SK-N-SH treated with all-trans-retinoic acid at 6 μM for 48 hours (cell line): ENCODE measurements at regions not wholly inside any gene's neighbourhood (a gene's known extent, or its start where the extent isn't known, plus 50 kb on each side); places are given as distances from the start of the nearest gene placed in this dataset.

ENCODE experiments used
- ATAC-seq: fragments of 200-7000 bp; cut with Tn5 transposase; 3 replicates; pipeline ENCODE4 v1.9.1; 2020; ENCODE audit warnings: mild to moderate bottlenecking, moderate library complexity
- BACH2 ChIP-seq: fragments of 250-450 bp; sonication (Bioruptor Pico); IDR thresholded peaks from 2 replicates; pipeline ENCODE4 v1.9.0; 2021; ENCODE audit warnings: mild to moderate bottlenecking, borderline replicate concordance
- CSDC2 ChIP-seq: fragments of 250-450 bp; sonication (Bioruptor Pico); IDR thresholded peaks from 2 replicates; pipeline ENCODE4 v1.5.0; 2020; ENCODE audit warnings: mild to moderate bottlenecking, moderate library complexity
- ESRRG ChIP-seq: fragments of 250-450 bp; sonication (Bioruptor Pico); IDR thresholded peaks from 2 replicates; pipeline ENCODE4 v1.6.1; 2021; ENCODE audit warnings: mild to moderate bottlenecking
- GLIS3 ChIP-seq: fragments of 250-450 bp; sonication (Bioruptor Pico); IDR thresholded peaks from 2 replicates; pipeline ENCODE4 v1.5.0; 2020; ENCODE audit warnings: mild to moderate bottlenecking, moderate library complexity
- ISL1 ChIP-seq: fragments of 250-450 bp; sonication (Bioruptor Pico); IDR thresholded peaks from 2 replicates; pipeline ENCODE4 v2.1.2; 2022; ENCODE audit warnings: mild to moderate bottlenecking, moderate library complexity
- OSR1 ChIP-seq: fragments of 250-450 bp; sonication (Bioruptor Pico); IDR thresholded peaks from 2 replicates; pipeline ENCODE4 v1.8.0; 2022; ENCODE audit warnings: moderate library complexity, mild to moderate bottlenecking, inconsistent platforms
- PPARA ChIP-seq: fragments of 250-450 bp; sonication (Bioruptor Pico); IDR thresholded peaks from 2 replicates; pipeline ENCODE4 v1.5.0; 2020; ENCODE audit warnings: mild to moderate bottlenecking, borderline replicate concordance
- RARB ChIP-seq: fragments of 250-450 bp; sonication (Bioruptor Pico); IDR thresholded peaks from 2 replicates; pipeline ENCODE4 v1.8.0; 2021; ENCODE audit warnings: mild to moderate bottlenecking, moderate library complexity
- SNAI2 ChIP-seq: fragments of 250-450 bp; sonication (Bioruptor Pico); IDR thresholded peaks from 2 replicates; pipeline ENCODE4 v1.5.0; 2020; ENCODE audit warnings: mild to moderate bottlenecking, moderate library complexity
- TOX ChIP-seq: fragments of 250-450 bp; sonication (Bioruptor Pico); IDR thresholded peaks from 2 replicates; pipeline ENCODE4 v1.8.0; 2021; ENCODE audit warnings: mild to moderate bottlenecking, moderate library complexity, borderline replicate concordance
- ZFP30 ChIP-seq: fragments of 450-650 bp; formaldehyde crosslinking; IDR thresholded peaks from 2 replicates; pipeline ENCODE4 v1.5.0; 2022; ENCODE audit warnings: mild to moderate bottlenecking, moderate library complexity
- ZNF565 ChIP-seq: fragments of 450-650 bp; formaldehyde crosslinking; conservative IDR thresholded peaks from 2 replicates; pipeline ENCODE4 v1.5.0; 2020; ENCODE audit warnings: low read depth, mild to moderate bottlenecking, moderate library complexity
- ZNF70 ChIP-seq: fragments of 450-650 bp; formaldehyde crosslinking; IDR thresholded peaks from 2 replicates; pipeline ENCODE4 v1.5.0; 2020; ENCODE audit warnings: mild to moderate bottlenecking, moderate library complexity
- TF ChIP-seq, protein P1 (sequence below): fragments of 250-450 bp; sonication (Bioruptor Pico); IDR thresholded peaks from 2 replicates; pipeline ENCODE4 v1.8.0; 2021; ENCODE audit warnings: low read depth, mild to moderate bottlenecking, moderate library complexity, borderline replicate concordance
- TF ChIP-seq, protein P2 (sequence below): fragments of 250-450 bp; sonication (Bioruptor Pico); IDR thresholded peaks from 2 replicates; pipeline ENCODE4 v1.5.0; 2020; ENCODE audit warnings: mild to moderate bottlenecking, moderate library complexity
- TF ChIP-seq, protein P3 (sequence below): fragments of 250-450 bp; sonication (Bioruptor Pico); IDR thresholded peaks from 2 replicates; pipeline ENCODE4 v1.5.1; 2021; ENCODE audit warnings: mild to moderate bottlenecking, moderate library complexity
- TF ChIP-seq, protein P4 (sequence below): fragments of 250-450 bp; sonication (Bioruptor Pico); IDR thresholded peaks from 2 replicates; pipeline ENCODE4 v1.8.0; 2020; ENCODE audit warnings: mild to moderate bottlenecking, moderate library complexity, borderline replicate concordance

DNA sequence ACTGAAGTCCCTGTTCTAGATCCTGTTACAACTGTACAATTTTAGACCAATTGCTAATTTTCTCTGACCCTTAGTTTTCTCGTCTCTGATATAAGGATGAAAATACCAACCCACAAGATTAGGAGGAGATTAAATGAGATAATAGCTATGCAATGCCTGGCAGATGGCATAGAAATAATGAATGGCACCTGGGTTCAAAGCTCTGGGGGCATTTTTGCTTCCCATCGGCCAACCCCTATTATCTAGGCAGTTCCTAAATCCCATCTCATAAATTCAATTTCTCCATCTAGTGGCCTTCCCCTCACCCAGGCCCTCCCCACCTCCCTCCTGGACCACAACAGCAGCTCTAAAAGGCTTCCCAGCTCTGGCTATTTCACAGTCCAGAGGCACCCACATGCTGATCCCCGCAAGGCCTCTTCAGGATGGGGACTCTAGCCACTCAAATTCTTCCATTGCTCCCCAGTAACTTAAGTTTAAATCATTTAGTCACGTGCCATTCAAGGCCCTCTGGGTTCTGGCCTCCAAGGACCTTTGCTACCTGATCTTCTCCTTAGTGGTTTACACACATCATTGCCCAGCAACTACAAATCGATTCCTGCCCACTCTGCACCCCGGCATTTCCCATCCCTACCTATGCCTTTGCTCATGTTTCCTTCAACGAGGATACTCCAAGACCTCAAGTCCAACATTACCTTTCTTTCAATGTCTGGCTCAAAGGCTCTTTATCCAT lies 202.4 kb upstream of the KLF14 start:
- TF ChIP-seq ISL1 (no peak), CSDC2 (CRISPR knock-in tag) (no peak), BACH2 (no peak), ZNF70 (no peak), ZNF565 (CRISPR knock-in tag) (no peak)
- TF ChIP-seq, protein P1, sequence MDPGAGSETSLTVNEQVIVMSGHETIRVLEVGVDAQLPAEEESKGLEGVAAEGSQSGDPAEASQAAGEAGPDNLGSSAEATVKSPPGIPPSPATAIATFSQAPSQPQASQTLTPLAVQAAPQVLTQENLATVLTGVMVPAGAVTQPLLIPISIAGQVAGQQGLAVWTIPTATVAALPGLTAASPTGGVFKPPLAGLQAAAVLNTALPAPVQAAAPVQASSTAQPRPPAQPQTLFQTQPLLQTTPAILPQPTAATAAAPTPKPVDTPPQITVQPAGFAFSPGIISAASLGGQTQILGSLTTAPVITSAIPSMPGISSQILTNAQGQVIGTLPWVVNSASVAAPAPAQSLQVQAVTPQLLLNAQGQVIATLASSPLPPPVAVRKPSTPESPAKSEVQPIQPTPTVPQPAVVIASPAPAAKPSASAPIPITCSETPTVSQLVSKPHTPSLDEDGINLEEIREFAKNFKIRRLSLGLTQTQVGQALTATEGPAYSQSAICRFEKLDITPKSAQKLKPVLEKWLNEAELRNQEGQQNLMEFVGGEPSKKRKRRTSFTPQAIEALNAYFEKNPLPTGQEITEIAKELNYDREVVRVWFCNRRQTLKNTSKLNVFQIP (CRISPR knock-in tag), result no peak
- TF ChIP-seq, protein P2, sequence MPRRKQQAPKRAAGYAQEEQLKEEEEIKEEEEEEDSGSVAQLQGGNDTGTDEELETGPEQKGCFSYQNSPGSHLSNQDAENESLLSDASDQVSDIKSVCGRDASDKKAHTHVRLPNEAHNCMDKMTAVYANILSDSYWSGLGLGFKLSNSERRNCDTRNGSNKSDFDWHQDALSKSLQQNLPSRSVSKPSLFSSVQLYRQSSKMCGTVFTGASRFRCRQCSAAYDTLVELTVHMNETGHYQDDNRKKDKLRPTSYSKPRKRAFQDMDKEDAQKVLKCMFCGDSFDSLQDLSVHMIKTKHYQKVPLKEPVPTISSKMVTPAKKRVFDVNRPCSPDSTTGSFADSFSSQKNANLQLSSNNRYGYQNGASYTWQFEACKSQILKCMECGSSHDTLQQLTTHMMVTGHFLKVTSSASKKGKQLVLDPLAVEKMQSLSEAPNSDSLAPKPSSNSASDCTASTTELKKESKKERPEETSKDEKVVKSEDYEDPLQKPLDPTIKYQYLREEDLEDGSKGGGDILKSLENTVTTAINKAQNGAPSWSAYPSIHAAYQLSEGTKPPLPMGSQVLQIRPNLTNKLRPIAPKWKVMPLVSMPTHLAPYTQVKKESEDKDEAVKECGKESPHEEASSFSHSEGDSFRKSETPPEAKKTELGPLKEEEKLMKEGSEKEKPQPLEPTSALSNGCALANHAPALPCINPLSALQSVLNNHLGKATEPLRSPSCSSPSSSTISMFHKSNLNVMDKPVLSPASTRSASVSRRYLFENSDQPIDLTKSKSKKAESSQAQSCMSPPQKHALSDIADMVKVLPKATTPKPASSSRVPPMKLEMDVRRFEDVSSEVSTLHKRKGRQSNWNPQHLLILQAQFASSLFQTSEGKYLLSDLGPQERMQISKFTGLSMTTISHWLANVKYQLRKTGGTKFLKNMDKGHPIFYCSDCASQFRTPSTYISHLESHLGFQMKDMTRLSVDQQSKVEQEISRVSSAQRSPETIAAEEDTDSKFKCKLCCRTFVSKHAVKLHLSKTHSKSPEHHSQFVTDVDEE (CRISPR knock-in tag), result no peak
- no peak for ATAC-seq

DNA sequence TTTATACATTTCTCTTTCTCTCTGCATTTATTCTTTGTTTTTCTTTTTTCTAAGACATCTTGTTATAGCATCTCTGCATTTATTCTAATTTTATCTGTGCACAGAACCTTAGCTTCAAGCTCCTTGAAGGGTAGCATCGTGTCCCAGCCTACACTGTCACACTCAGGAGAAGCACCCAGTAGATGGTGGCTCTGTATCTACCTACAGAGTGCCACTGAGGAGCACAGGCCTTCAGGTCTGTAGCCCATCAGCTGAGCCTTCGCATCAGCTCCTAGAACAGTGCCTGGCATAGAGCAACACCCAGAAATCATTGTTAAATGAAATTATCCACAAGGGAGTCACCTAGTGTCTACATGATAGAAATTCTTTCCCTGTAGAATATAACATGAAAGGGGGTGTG lies 203.0 kb upstream of the KLF14 start:
- TF ChIP-seq CSDC2 (CRISPR knock-in tag) (no peak), ESRRG (no peak)
- TF ChIP-seq, protein P3, sequence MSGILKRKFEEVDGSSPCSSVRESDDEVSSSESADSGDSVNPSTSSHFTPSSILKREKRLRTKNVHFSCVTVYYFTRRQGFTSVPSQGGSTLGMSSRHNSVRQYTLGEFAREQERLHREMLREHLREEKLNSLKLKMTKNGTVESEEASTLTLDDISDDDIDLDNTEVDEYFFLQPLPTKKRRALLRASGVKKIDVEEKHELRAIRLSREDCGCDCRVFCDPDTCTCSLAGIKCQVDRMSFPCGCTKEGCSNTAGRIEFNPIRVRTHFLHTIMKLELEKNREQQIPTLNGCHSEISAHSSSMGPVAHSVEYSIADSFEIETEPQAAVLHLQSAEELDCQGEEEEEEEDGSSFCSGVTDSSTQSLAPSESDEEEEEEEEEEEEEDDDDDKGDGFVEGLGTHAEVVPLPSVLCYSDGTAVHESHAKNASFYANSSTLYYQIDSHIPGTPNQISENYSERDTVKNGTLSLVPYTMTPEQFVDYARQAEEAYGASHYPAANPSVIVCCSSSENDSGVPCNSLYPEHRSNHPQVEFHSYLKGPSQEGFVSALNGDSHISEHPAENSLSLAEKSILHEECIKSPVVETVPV (CRISPR knock-in tag), result no peak
- no peak for ATAC-seq

DNA sequence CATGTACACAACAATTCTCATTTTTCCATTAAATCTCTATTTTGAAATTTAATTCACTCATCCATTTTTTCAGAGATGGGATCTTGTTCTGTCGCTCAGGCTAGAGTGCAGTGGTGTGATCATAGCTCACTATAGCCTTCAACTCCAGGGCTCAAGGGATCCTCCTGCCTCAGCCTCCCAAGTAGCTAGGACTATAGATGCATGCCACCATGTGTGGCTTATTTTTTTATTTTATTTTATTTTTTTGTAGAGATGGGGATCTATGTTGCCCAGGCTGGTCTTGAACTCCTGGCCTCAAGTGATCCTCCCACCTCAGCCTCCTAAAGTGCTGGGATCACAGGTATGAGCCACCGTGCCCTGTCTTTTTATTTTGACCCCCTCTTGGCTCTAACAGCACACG lies 203.8 kb upstream of the KLF14 start:
- no peak for ATAC-seq
- TF ChIP-seq, protein P1 (CRISPR knock-in tag), result no peak
- no peak for TF ChIP-seq PPARA
- TF ChIP-seq SNAI2 (CRISPR knock-in tag), result no peak
- no peak for TF ChIP-seq CSDC2 (CRISPR knock-in tag)
- no peak for TF ChIP-seq GLIS3 (CRISPR knock-in tag)
- TF ChIP-seq BACH2, result no peak
- TF ChIP-seq OSR1 (CRISPR knock-in tag), result no peak
- TF ChIP-seq ZFP30 (CRISPR knock-in tag), result no peak
- no peak for TF ChIP-seq TOX
- TF ChIP-seq RARB (CRISPR knock-in tag), result no peak
- TF ChIP-seq, protein P2 (CRISPR knock-in tag), result no peak
- TF ChIP-seq, protein P4, sequence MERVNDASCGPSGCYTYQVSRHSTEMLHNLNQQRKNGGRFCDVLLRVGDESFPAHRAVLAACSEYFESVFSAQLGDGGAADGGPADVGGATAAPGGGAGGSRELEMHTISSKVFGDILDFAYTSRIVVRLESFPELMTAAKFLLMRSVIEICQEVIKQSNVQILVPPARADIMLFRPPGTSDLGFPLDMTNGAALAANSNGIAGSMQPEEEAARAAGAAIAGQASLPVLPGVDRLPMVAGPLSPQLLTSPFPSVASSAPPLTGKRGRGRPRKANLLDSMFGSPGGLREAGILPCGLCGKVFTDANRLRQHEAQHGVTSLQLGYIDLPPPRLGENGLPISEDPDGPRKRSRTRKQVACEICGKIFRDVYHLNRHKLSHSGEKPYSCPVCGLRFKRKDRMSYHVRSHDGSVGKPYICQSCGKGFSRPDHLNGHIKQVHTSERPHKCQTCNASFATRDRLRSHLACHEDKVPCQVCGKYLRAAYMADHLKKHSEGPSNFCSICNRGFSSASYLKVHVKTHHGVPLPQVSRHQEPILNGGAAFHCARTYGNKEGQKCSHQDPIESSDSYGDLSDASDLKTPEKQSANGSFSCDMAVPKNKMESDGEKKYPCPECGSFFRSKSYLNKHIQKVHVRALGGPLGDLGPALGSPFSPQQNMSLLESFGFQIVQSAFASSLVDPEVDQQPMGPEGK (CRISPR knock-in tag), result no peak; the same call in 1 of the 2 replicates
- no peak for TF ChIP-seq ZNF70
- no peak for TF ChIP-seq ZNF565 (CRISPR knock-in tag)
